ENCODE measurements at regions not wholly inside any gene's neighbourhood (a gene's known extent, or its start where the extent isn't known, plus 50 kb on each side); places are given as distances from the start of the nearest gene placed in this dataset.

DNA sequence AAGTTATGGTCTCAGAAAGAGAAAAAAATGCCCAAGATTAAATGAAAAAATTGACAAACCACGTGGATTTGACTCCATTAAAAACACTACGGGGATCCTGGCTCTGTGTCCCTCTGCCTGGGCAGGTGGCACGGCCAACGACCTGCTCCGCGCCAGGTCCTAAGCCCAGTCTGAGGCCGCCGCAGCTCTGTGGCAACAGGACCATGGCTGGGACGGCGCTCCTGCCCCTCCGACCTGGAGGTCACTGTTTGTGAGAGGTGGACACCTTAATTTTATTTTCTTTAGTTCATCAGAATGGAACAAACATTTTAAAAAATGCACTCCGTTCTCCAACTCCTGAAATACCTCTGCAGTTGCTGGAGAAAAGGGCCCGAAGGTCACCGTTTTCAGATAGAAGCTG lies 369.4 kb downstream of the CDH9 start:
- FAIRE-seq (no peak), DNase-seq (ENCODE audit: low spot score) (no peak), ATAC-seq (no peak)
- Histone ChIP-seq H3K4me2 (ENCODE audit: low read depth, low read length) (no peak overlapping the region), H3K4me1 (ENCODE audit: insufficient read depth, low read length) (no peaks in the 10 kb centered on the region), H3K9ac (ENCODE audit: insufficient read depth, low read depth, low read length) (no peak overlapping the region), H3K79me2 (ENCODE audit: insufficient read depth, low read length) (no peaks in the 10 kb centered on the region), H2AFZ (ENCODE audit: low read length) (no peak overlapping the region), H3K27ac (ENCODE audit: extremely low read length, insufficient read depth, low read length) (no peak overlapping the region), H3K36me3 (replicated peaks in 1 of 2; ENCODE audit: control insufficient read depth in 1 of 2, insufficient read depth in 2 of 2, low read length in 2 of 2) (no peaks in the 10 kb centered on the region), H3K4me3 (replicated peaks in 1 of 3; ENCODE audit: insufficient read depth in 1 of 3, low read depth in 2 of 3, low read length in 3 of 3) (no peak overlapping the region), H3K27me3 (ENCODE audit: control insufficient read depth in 1 of 2, insufficient read depth in 2 of 2, low read length in 2 of 2) (no peaks in the 10 kb centered on the region), H4K20me1 (ENCODE audit: insufficient read depth, low read length) (no peaks in the 10 kb centered on the region), H3K9me3 (ENCODE audit: low read length) (no peaks in the 10 kb centered on the region)
- intact Hi-C loops (cut with micrococcal nuclease; ENCODE audit: unreplicated experiment) (no loop called here), in situ Hi-C loops (cut with HindIII; ENCODE audit: extremely low pct_ligation_motif_present, low pct_unique_long_range_greater_than_20kb) (no loop called here)
- 52% methylated on average over 14 of the region's 14 CpGs for WGBS (ENCODE audit: low lambda C conversion rate)
- BruUV-seq (replicated peaks), result no TSS peak
- ChIA-PET POLR2A (no interaction called here), CTCF (ENCODE audit: low intra/inter-chr PET ratio, low total read pairs) (no interaction called here)
- TF ChIP-seq LCORL (IDR thresholded peaks at IDR 0.05), result no peak
- no peak for TF ChIP-seq LCORL (CRISPR knock-in tag; IDR thresholded peaks at IDR 0.05)
- TF ChIP-seq, protein P1, sequence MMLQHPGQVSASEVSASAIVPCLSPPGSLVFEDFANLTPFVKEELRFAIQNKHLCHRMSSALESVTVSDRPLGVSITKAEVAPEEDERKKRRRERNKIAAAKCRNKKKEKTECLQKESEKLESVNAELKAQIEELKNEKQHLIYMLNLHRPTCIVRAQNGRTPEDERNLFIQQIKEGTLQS (CRISPR knock-in tag; IDR thresholded peaks at IDR 0.05), result no peak
- TF ChIP-seq NFRKB (IDR thresholded peaks at IDR 0.05), result no peak

- BruUV-seq (replicated peaks), result no TSS peak
- H3K27me3 ChIP-seq (ENCODE audit: control insufficient read depth in 1 of 2, insufficient read depth in 2 of 2, low read length in 2 of 2), result no peaks in the 10 kb centered on the region
- FAIRE-seq (no peak), ATAC-seq (no peak), DNase-seq (ENCODE audit: low spot score) (no peak)
- H3K36me3 ChIP-seq (replicated peaks in 1 of 2; ENCODE audit: control insufficient read depth in 1 of 2, insufficient read depth in 2 of 2, low read length in 2 of 2), result no peaks in the 10 kb centered on the region
- H3K4me3 ChIP-seq (replicated peaks in 1 of 3; ENCODE audit: insufficient read depth in 1 of 3, low read depth in 2 of 3, low read length in 3 of 3), result no peak overlapping the region
- no peak overlapping the region for H3K4me2 ChIP-seq (ENCODE audit: low read depth, low read length)
- no peak overlapping the region for H3K27ac ChIP-seq (ENCODE audit: extremely low read length, insufficient read depth, low read length)
- H2AFZ ChIP-seq (ENCODE audit: low read length), result no peak overlapping the region
- in situ Hi-C loops (cut with HindIII; ENCODE audit: extremely low pct_ligation_motif_present, low pct_unique_long_range_greater_than_20kb) (no loop called here), intact Hi-C loops (cut with micrococcal nuclease; ENCODE audit: unreplicated experiment) (no loop called here)
- H3K9ac ChIP-seq (ENCODE audit: insufficient read depth, low read depth, low read length), result no peak overlapping the region
- POLR2A ChIA-PET, result no interaction called here
- H3K79me2 ChIP-seq (ENCODE audit: insufficient read depth, low read length), result no peaks in the 10 kb centered on the region
- H3K9me3 ChIP-seq (ENCODE audit: low read length), result no peaks in the 10 kb centered on the region
- TF ChIP-seq HNRNPK (IDR thresholded peaks at IDR 0.05; ENCODE audit: low read depth, low read length, poor library complexity, severe bottlenecking) (no peak), CHD4 (IDR thresholded peaks at IDR 0.05; ENCODE audit: borderline replicate concordance, low read length) (no peak), MEIS2 (CRISPR knock-in tag; IDR thresholded peaks at IDR 0.05) (no peak), RBAK (CRISPR knock-in tag; IDR thresholded peaks at IDR 0.05) (no peak), FOXA3 (CRISPR knock-in tag; IDR thresholded peaks at IDR 0.05) (no peak)
- H4K20me1 ChIP-seq (ENCODE audit: insufficient read depth, low read length), result no peaks in the 10 kb centered on the region
- CTCF ChIA-PET (ENCODE audit: low intra/inter-chr PET ratio, low total read pairs), result no interaction called here
- no peaks in the 10 kb centered on the region for H3K4me1 ChIP-seq (ENCODE audit: insufficient read depth, low read length)
Observed at GRCh38 chr5:26666371-26666770, 372.0 kb downstream of the CDH9 start.
